Mucosa of gallbladder (tissue), 1 donor: ENCODE measurements at regions not wholly inside any gene's neighbourhood (a gene's known extent, or its start where the extent isn't known, plus 50 kb on each side); places are given as distances from the start of the nearest gene placed in this dataset.
A peak's percentile ranks its signal among the peaks of the same experiment; 100 is the strongest.
"Not testable (repeated sequence)": the region's sequence is repeated elsewhere in the genome, so short reads cannot be mapped to it uniquely, and the experiment has no call there.

Experiments
- DNase-seq: peaks from one replicate; pipeline ENCODE4 v3.0.0-alpha.2; 2020; ENCODE audit warnings: low spot score
- donor health status: DM: no; HTN: no; CAD: no.

DNA sequence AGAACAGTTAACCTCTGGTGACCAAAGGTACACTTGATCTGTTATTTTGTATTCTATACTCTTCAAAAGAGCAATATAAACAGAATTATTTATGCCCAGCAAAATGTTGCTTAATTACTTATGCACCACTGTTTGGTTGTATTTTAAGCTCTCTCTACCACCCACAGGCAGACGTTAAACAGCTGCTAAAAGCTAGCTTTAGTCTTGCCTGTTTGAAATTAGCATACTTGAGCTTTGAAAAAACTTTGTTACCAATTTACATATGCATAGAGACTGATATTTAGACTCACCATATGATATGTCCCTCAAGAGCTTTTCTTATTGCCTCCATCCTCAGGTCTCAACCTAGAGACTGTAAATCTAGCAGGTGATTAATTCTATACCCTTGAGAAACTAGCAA is 426.9 kb downstream of the NR4A2 start:
- no peak for DNase-seq

GRCh38 chr2:155904720-155905119 is 427.8 kb downstream of the NR4A2 start:
- no peak for DNase-seq

GRCh38 chr2:155902635-155903034 is 429.9 kb downstream of the NR4A2 start:
- no peak for DNase-seq

- DNase-seq: no peak
Observed at GRCh38 chr2:155895016-155895415, 437.5 kb downstream of the NR4A2 start.

GRCh38 chr2:155880382-155880781 is 452.1 kb downstream of the NR4A2 start:
- DNase-seq: not testable (repeated sequence)

DNA sequence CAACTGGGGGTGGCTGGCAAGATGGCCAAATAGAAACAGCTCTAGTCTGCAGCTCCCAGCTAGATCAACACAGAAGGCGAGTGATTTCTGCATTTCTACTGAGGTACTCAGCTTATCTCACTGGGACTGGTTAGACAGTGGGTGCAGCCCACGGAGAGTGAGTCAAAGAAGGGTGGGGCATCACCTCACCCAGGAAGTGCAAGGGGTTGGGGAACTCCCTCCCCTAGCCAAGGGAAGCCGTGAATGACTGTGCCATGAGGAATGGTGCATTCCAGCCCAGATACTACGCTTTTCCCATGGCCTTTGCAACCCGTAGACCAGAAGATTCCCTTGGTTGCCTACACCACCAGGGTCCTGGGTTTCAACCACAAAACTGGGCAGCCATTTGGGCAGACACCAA is 452.6 kb downstream of the NR4A2 start:
- DNase-seq: not testable (repeated sequence)

- DNase-seq: no peak
Observed at GRCh38 chr2:155872396-155872795, 460.1 kb downstream of the NR4A2 start.

- no peak for DNase-seq
Observed at GRCh38 chr2:155871940-155872339, 460.6 kb downstream of the NR4A2 start.

- DNase-seq: no peak
Observed at GRCh38 chr2:155867564-155867963, 465.0 kb downstream of the NR4A2 start.

DNA sequence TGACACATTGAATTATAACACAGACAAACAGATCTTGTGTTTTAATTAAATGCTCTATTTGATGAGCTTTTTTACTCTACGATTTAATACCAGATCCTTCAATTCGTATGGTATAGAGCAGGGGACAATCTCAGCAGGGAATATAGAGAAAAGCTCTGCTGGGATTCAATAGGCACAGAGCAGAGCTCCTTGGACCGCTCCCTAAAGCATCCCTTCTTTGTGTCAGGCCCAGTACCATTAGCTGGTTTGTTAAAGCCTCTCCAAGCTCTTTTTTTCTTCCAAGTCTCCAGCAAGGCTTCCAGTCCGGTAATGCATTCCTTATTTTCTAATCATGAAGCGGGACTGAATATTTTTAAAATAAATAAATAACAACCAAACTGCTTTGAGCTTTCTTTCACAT is 466.0 kb downstream of the NR4A2 start:
- DNase-seq: no peak

DNA sequence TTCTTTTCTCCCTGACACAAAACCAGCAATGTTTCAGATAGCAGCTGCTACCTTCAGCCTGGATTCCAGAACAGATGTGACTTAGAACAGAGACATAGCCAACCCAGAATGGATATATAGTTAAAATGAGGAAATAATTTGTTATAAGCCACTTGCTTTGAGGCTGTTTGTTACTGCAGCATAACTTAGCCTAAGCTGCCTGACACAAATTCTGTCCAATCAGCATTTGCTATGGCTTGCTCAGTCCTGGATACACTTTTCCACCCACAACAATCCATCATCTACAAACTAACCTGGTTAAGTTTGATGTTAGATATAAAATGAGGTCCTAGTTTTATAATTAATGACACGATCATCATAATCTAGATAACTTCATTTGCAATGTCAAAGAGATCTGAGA is 480.4 kb downstream of the NR4A2 start:
- no peak for DNase-seq

DNA sequence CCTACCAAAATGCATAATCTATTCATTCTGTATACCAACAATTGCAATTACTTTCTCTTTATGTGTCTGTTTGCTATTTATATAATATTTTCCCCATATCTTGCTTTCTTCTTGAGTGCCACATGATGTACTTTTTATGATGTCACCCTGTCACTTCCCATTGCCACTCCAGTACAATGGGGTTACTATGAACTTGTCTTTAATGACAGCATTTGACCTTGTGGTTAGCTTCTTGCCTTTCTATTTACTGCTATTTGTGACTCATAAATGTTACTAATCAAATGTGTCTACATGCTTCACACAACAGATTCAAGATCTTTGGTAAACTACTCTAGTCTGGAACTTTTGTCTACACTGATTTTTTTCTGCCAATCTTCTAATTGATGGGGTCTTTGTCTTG is 486.3 kb downstream of the NR4A2 start:
- DNase-seq: no peak

- DNase-seq: no peak
Observed at GRCh38 chr2:155844461-155844860, 488.1 kb downstream of the NR4A2 start.

GRCh38 chr2:155842103-155842502 is 490.4 kb downstream of the NR4A2 start:
- no peak for DNase-seq

DNA sequence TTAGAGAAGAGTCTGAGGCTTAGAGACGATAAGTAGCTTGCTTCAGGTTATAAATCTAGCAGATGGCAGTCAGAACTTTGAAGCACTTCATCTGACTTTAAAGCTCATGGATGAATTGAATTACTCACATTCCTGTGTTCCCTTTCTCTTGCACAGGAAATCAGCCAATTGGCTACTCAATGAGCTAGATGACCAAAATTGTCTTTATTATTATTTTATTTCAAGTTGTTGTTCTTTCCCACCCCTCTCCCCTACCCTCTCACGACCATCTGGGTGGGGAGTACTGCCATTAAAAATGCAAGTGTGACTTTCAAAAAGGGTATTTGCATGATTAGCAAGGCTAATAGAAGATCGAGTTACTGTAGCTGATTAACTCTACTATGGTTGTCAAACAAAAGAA is 491.1 kb downstream of the NR4A2 start:
- no peak for DNase-seq

GRCh38 chr2:155840661-155841060 is 491.9 kb downstream of the NR4A2 start:
- DNase-seq: no peak

- no peak for DNase-seq
Observed at GRCh38 chr2:155839991-155840390, 492.5 kb downstream of the NR4A2 start.

- DNase-seq: no peak
Observed at GRCh38 chr2:155839436-155839835, 493.1 kb downstream of the NR4A2 start.

DNA sequence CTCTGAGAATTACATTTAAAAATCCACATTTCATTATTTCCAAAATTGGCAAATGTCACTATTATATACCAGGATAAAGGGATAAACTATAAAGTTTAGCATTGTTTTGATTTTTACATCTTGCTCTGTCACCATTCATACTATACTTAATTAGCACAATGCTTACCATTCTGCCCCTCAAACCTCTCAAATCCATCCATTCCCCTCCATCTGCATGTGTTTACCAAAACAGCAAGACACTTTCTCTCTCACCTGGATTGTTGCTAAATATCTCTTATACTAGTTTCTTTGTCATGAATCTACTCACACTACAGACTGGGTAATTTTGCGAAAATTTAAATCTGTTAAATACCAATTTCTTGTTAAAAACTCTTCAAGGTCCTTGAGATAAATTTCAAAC is 496.1 kb downstream of the NR4A2 start:
- DNase-seq: no peak

DNA sequence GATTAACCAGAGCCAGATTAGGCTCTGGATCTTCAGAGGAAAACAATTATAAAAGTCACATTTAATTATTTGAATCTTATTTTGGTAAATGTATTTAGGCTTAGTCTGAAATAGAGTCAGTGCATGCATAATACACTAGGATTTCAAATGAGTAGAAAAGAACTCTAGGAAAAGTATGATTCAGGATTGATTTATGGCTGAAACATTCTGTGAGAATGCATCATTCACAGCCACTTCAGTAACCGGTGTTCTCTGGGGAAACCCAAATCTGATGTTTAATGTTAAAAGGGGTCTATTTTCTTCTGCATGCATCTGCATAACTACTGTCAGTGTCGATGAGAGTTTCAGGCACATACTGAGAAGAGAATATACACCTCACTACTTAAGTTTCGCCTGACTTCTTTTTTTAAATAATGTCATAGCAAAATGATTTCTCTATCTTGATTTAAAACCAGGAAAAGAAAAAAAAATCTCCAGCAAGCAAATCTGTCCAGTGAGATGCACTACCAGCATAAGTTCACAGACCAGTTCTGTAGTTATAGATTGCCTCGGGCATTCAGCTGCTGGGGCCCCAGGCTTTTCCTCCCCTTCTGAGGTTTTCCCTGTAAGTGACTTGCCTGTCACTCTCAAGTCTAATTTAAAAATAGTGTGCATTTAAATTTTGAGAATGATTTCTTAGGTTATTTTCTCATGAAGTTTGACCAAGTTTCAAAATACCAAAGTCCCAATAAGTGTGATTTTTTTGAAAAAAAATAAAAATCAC is 501.5 kb downstream of the NR4A2 start:
- no peak for DNase-seq

GRCh38 chr2:155830351-155830750 is 502.2 kb downstream of the NR4A2 start:
- DNase-seq: no peak

- no peak for DNase-seq
Observed at GRCh38 chr2:155825876-155826275, 506.6 kb downstream of the NR4A2 start.

GRCh38 chr2:155815851-155816250 is 516.7 kb downstream of the NR4A2 start:
- DNase-seq: peak; percentile 15

DNA sequence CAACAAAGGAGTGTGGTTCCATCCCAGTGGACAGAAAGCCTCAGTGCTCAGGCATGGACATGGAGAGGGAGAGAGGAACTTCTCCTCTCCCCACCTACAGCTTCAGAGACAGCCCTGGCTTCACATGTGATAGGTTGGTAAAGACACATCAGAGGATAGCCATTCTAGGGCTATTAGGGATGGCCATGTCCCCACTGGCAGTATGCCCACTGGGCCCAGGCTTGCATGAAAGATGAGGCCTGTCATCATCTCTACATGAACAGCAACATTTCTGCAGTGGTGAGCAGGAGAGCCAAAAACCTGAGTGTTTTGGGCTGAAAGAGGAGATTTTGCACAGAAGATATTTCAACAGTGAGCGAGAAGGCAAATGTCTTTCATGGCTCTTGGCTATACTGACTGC is 517.2 kb downstream of the NR4A2 start:
- DNase-seq: no peak
